Muscle of leg (tissue), 3 donors: ENCODE measurements at regions not wholly inside any gene's neighbourhood (a gene's known extent, or its start where the extent isn't known, plus 50 kb on each side); places are given as distances from the start of the nearest gene placed in this dataset.

ENCODE experiments used
- DNase-seq: peaks from one replicate; pipeline ENCODE4 v3.0.0; 2013
- H3K27ac ChIP-seq: one replicate; pipeline ENCODE4 v1.5.1; 2013; ENCODE audit warnings: mild to moderate bottlenecking, low read length, control low read depth
- H3K27me3 ChIP-seq: one replicate; pipeline ENCODE4 v1.6.1; 2013; ENCODE audit warnings: low read length; ENCODE audit not compliant: control insufficient read depth, insufficient read depth
- H3K36me3 ChIP-seq: one replicate; pipeline ENCODE4 v1.6.1; 2013; ENCODE audit warnings: low read length; ENCODE audit not compliant: control insufficient read depth, insufficient read depth
- H3K4me1 ChIP-seq: one replicate; pipeline ENCODE4 v1.6.1; 2013; ENCODE audit warnings: low read length; ENCODE audit not compliant: control insufficient read depth, insufficient read depth
- H3K4me3 ChIP-seq: one replicate; pipeline ENCODE4 v1.5.1; 2013; ENCODE audit warnings: low read length, control low read depth
- H3K9me3 ChIP-seq: replicated peaks from 2 replicates; pipeline ENCODE4 v1.6.1; 2013; ENCODE audit warnings: low read depth, low read length; ENCODE audit not compliant: control insufficient read depth
- WGBS: methylation state at CpG from one replicate; pipeline ENCODE4 v1.1.5; 2013; ENCODE audit warnings: missing lambda C conversion rate; ENCODE audit not compliant: insufficient coverage; 5-methylcytosine and 5-hydroxymethylcytosine counted together

GRCh38 chr14:29493849-29494248, 433.8 kb downstream of the PRKD1 start:
- Histone ChIP-seq H3K4me1 (no peaks in the 10 kb centered on the region), H3K4me3 (no peak overlapping the region), H3K27me3 (no peaks in the 10 kb centered on the region), H3K9me3 (no peaks in the 10 kb centered on the region), H3K27ac (no peak overlapping the region), H3K36me3 (no peaks in the 10 kb centered on the region)
- no CpG with 5 or more reads among the region's 4 CpGs for WGBS
- DNase-seq = no peak

GRCh38 chr14:29494312-29494711, 433.3 kb downstream of the PRKD1 start:
- no peak for DNase-seq
- H3K4me3 ChIP-seq = no peak overlapping the region
- WGBS = no CpG with 5 or more reads among the region's 1 CpG
- H3K9me3 ChIP-seq = no peaks in the 10 kb centered on the region
- H3K36me3 ChIP-seq = no peaks in the 10 kb centered on the region
- H3K27me3 ChIP-seq = no peaks in the 10 kb centered on the region
- H3K27ac ChIP-seq = no peak overlapping the region
- H3K4me1 ChIP-seq = no peaks in the 10 kb centered on the region

GRCh38 chr14:29503903-29504302, 423.7 kb downstream of the PRKD1 start:
- Histone ChIP-seq H3K36me3 (no peaks in the 10 kb centered on the region), H3K4me3 (no peak overlapping the region), H3K27me3 (no peaks in the 10 kb centered on the region), H3K9me3 (no peaks in the 10 kb centered on the region), H3K27ac (no peak overlapping the region), H3K4me1 (no peaks in the 10 kb centered on the region)
- DNase-seq = no peak

GRCh38 chr14:29518335-29518734, 409.3 kb downstream of the PRKD1 start:
- Histone ChIP-seq H3K4me1 (no peaks in the 10 kb centered on the region), H3K27me3 (no peaks in the 10 kb centered on the region), H3K27ac (no peak overlapping the region), H3K9me3 (no peaks in the 10 kb centered on the region), H3K36me3 (no peaks in the 10 kb centered on the region), H3K4me3 (no peak overlapping the region)
- WGBS = no CpG with 5 or more reads among the region's 2 CpGs
- peak; percentile 1 for DNase-seq

GRCh38 chr14:29521526-29522137, 406.0 kb downstream of the PRKD1 start:
- no peak for DNase-seq
- Histone ChIP-seq H3K4me1 (no peaks in the 10 kb centered on the region), H3K27ac (no peak overlapping the region), H3K27me3 (no peaks in the 10 kb centered on the region), H3K36me3 (no peaks in the 10 kb centered on the region), H3K9me3 (no peaks in the 10 kb centered on the region), H3K4me3 (no peak overlapping the region)
- WGBS = 35% methylated on average over 2 of the region's 2 CpGs
